DND-41 (cell line): ENCODE measurements at regions not wholly inside any gene's neighbourhood (a gene's known extent, or its start where the extent isn't known, plus 50 kb on each side); places are given as distances from the start of the nearest gene placed in this dataset.
"Not testable (repeated sequence)": the region's sequence is repeated elsewhere in the genome, so short reads cannot be mapped to it uniquely, and the experiment has no call there.

Experiments used
- EZH2 ChIP-seq: IDR thresholded peaks from 3 replicates; pipeline ENCODE4 v1.6.1; 2012; ENCODE audit warnings: borderline replicate concordance, low read depth, mild to moderate bottlenecking, moderate library complexity, low read length, inconsistent platforms; ENCODE audit not compliant: severe bottlenecking
- TF ChIP-seq, protein P1 (sequence below): IDR thresholded peaks from 2 replicates; pipeline ENCODE4 v1.5.1; 2012; ENCODE audit warnings: borderline replicate concordance, low read length, moderate library complexity, mild to moderate bottlenecking; ENCODE audit not compliant: poor library complexity, severe bottlenecking; ENCODE audit errors: extremely low read depth

DNA sequence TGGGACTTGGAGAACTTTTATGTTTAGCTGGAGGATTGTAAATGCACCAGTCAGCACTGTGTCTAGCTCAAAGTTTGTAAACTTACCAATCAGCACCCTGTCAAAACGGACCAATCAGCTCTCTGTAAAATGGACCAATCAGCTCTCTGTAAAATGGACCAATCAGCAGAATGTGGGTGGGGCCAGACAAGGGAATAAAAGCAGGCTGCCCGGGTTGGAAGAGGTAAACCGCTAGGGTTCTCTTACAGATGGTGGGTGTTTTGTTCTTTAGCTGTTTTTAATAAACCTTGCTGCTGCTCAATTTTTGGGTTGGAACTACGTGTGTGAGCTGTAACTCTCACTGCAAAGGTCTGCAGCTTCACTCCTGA lies 57.6 kb upstream of the GBA3 start:
- TF ChIP-seq, protein P1, sequence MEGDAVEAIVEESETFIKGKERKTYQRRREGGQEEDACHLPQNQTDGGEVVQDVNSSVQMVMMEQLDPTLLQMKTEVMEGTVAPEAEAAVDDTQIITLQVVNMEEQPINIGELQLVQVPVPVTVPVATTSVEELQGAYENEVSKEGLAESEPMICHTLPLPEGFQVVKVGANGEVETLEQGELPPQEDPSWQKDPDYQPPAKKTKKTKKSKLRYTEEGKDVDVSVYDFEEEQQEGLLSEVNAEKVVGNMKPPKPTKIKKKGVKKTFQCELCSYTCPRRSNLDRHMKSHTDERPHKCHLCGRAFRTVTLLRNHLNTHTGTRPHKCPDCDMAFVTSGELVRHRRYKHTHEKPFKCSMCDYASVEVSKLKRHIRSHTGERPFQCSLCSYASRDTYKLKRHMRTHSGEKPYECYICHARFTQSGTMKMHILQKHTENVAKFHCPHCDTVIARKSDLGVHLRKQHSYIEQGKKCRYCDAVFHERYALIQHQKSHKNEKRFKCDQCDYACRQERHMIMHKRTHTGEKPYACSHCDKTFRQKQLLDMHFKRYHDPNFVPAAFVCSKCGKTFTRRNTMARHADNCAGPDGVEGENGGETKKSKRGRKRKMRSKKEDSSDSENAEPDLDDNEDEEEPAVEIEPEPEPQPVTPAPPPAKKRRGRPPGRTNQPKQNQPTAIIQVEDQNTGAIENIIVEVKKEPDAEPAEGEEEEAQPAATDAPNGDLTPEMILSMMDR, result not testable (repeated sequence)
- TF ChIP-seq EZH2, result not testable (repeated sequence)
